ENCODE measurements at regions not wholly inside any gene's neighbourhood (a gene's known extent, or its start where the extent isn't known, plus 50 kb on each side); places are given as distances from the start of the nearest gene placed in this dataset.

GRCh38 chr7:45998506-45998905, 77.4 kb upstream of the IGFBP3 start:
- Mint-ChIP-seq H3K27ac (no peak overlapping the region), H3K4me3 (no peak overlapping the region), H3K36me3 (ENCODE audit: low read depth) (no peaks in the 10 kb centered on the region), H3K9me3 (peaks cover 35% of the 10 kb centered on the region), H3K4me1 (ENCODE audit: low read depth) (no peaks in the 10 kb centered on the region), H3K27me3 (no peaks in the 10 kb centered on the region)
- intact Hi-C loops (cut with micrococcal nuclease): no loop called here

- no peaks in the 10 kb centered on the region for H3K27me3 Mint-ChIP-seq
- H3K36me3 Mint-ChIP-seq (ENCODE audit: low read depth): no peaks in the 10 kb centered on the region
- H3K9me3 Mint-ChIP-seq: peaks cover 25% of the 10 kb centered on the region
- intact Hi-C loops (cut with micrococcal nuclease): no loop called here
- H3K27ac Mint-ChIP-seq: no peak overlapping the region
- H3K4me1 Mint-ChIP-seq (ENCODE audit: low read depth): no peaks in the 10 kb centered on the region
- no peak overlapping the region for H3K4me3 Mint-ChIP-seq
Observed at GRCh38 chr7:45993621-45994020, 72.5 kb upstream of the IGFBP3 start.

- Mint-ChIP-seq H3K27me3 (no peaks in the 10 kb centered on the region), H3K36me3 (ENCODE audit: low read depth) (no peaks in the 10 kb centered on the region), H3K27ac (no peak overlapping the region), H3K9me3 (peaks cover 19% of the 10 kb centered on the region), H3K4me3 (no peak overlapping the region), H3K4me1 (ENCODE audit: low read depth) (no peaks in the 10 kb centered on the region)
- intact Hi-C loops (cut with micrococcal nuclease): no loop called here
Observed at GRCh38 chr7:45992826-45993225, 71.8 kb upstream of the IGFBP3 start.

GRCh38 chr7:45990276-45990675, 69.2 kb upstream of the IGFBP3 start:
- intact Hi-C loops (cut with micrococcal nuclease): no loop called here
- H3K4me1 Mint-ChIP-seq (ENCODE audit: low read depth): no peaks in the 10 kb centered on the region
- H3K27ac Mint-ChIP-seq: no peak overlapping the region
- no peak overlapping the region for H3K4me3 Mint-ChIP-seq
- peaks cover 1% of the 10 kb centered on the region for H3K9me3 Mint-ChIP-seq
- no peaks in the 10 kb centered on the region for H3K36me3 Mint-ChIP-seq (ENCODE audit: low read depth)
- no peaks in the 10 kb centered on the region for H3K27me3 Mint-ChIP-seq

- no peaks in the 10 kb centered on the region for H3K27me3 Mint-ChIP-seq
- H3K9me3 Mint-ChIP-seq: no peaks in the 10 kb centered on the region
- no peak overlapping the region for H3K27ac Mint-ChIP-seq
- no peak overlapping the region for H3K4me3 Mint-ChIP-seq
- no peaks in the 10 kb centered on the region for H3K4me1 Mint-ChIP-seq (ENCODE audit: low read depth)
- intact Hi-C loops (cut with micrococcal nuclease): no loop called here
- H3K36me3 Mint-ChIP-seq (ENCODE audit: low read depth): no peaks in the 10 kb centered on the region
Observed at GRCh38 chr7:45988405-45989057, 67.5 kb upstream of the IGFBP3 start.

- Mint-ChIP-seq H3K36me3 (ENCODE audit: low read depth) (no peaks in the 10 kb centered on the region), H3K4me3 (no peak overlapping the region)
- intact Hi-C loops (cut with micrococcal nuclease): no loop called here
Observed at GRCh38 chr7:45987521-45988290, 66.6 kb upstream of the IGFBP3 start.

GRCh38 chr7:45986355-45987298, 65.6 kb upstream of the IGFBP3 start:
- H3K4me1 Mint-ChIP-seq (ENCODE audit: low read depth): no peaks in the 10 kb centered on the region
- no peak overlapping the region for H3K27ac Mint-ChIP-seq
- no peak overlapping the region for H3K4me3 Mint-ChIP-seq
- no peaks in the 10 kb centered on the region for H3K27me3 Mint-ChIP-seq
- no peaks in the 10 kb centered on the region for H3K9me3 Mint-ChIP-seq
- H3K36me3 Mint-ChIP-seq (ENCODE audit: low read depth): no peaks in the 10 kb centered on the region
- intact Hi-C loops (cut with micrococcal nuclease): no loop called here

More at GRCh38 chr7:45987521-45988290, 66.6 kb upstream of the IGFBP3 start:
- H3K9me3 Mint-ChIP-seq: no peaks in the 10 kb centered on the region
- H3K4me1 Mint-ChIP-seq (ENCODE audit: low read depth): no peaks in the 10 kb centered on the region
- H3K27ac Mint-ChIP-seq: no peak overlapping the region
- H3K27me3 Mint-ChIP-seq: no peaks in the 10 kb centered on the region

GRCh38 chr7:45985902-45986301, 64.8 kb upstream of the IGFBP3 start:
- intact Hi-C loops (cut with micrococcal nuclease): no loop called here
- Mint-ChIP-seq H3K4me1 (ENCODE audit: low read depth) (no peaks in the 10 kb centered on the region), H3K27ac (no peak overlapping the region), H3K36me3 (ENCODE audit: low read depth) (no peaks in the 10 kb centered on the region), H3K9me3 (no peaks in the 10 kb centered on the region), H3K4me3 (no peak overlapping the region), H3K27me3 (no peaks in the 10 kb centered on the region)

GRCh38 chr7:45984386-45985295, 63.6 kb upstream of the IGFBP3 start:
- no peak overlapping the region for H3K4me3 Mint-ChIP-seq
- H3K36me3 Mint-ChIP-seq (ENCODE audit: low read depth): no peaks in the 10 kb centered on the region
- H3K9me3 Mint-ChIP-seq: no peaks in the 10 kb centered on the region
- intact Hi-C loops (cut with micrococcal nuclease): no loop called here
- no peaks in the 10 kb centered on the region for H3K27me3 Mint-ChIP-seq
- H3K4me1 Mint-ChIP-seq (ENCODE audit: low read depth): no peaks in the 10 kb centered on the region
- no peak overlapping the region for H3K27ac Mint-ChIP-seq

- H3K4me1 Mint-ChIP-seq (ENCODE audit: low read depth): no peaks in the 10 kb centered on the region
- H3K9me3 Mint-ChIP-seq: no peaks in the 10 kb centered on the region
- H3K27me3 Mint-ChIP-seq: no peaks in the 10 kb centered on the region
- intact Hi-C loops (cut with micrococcal nuclease): no loop called here
- no peaks in the 10 kb centered on the region for H3K36me3 Mint-ChIP-seq (ENCODE audit: low read depth)
- H3K4me3 Mint-ChIP-seq: no peak overlapping the region
- H3K27ac Mint-ChIP-seq: no peak overlapping the region
Observed at GRCh38 chr7:45983720-45984255, 62.7 kb upstream of the IGFBP3 start.

- H3K4me1 Mint-ChIP-seq (ENCODE audit: low read depth): no peaks in the 10 kb centered on the region
Observed at GRCh38 chr7:45982907-45983719, 62.0 kb upstream of the IGFBP3 start.

GRCh38 chr7:45982132-45982531, 61.1 kb upstream of the IGFBP3 start:
- intact Hi-C loops (cut with micrococcal nuclease): no loop called here
- H3K9me3 Mint-ChIP-seq: no peaks in the 10 kb centered on the region

More at GRCh38 chr7:45982907-45983719, 62.0 kb upstream of the IGFBP3 start:
- no peak overlapping the region for H3K27ac Mint-ChIP-seq
- intact Hi-C loops (cut with micrococcal nuclease): no loop called here
- H3K9me3 Mint-ChIP-seq: no peaks in the 10 kb centered on the region
- H3K27me3 Mint-ChIP-seq: no peaks in the 10 kb centered on the region
- no peaks in the 10 kb centered on the region for H3K36me3 Mint-ChIP-seq (ENCODE audit: low read depth)
- H3K4me3 Mint-ChIP-seq: no peak overlapping the region

More at GRCh38 chr7:45982132-45982531, 61.1 kb upstream of the IGFBP3 start:
- no peaks in the 10 kb centered on the region for H3K4me1 Mint-ChIP-seq (ENCODE audit: low read depth)
- no peaks in the 10 kb centered on the region for H3K36me3 Mint-ChIP-seq (ENCODE audit: low read depth)
- no peaks in the 10 kb centered on the region for H3K27me3 Mint-ChIP-seq
- H3K27ac Mint-ChIP-seq: no peak overlapping the region
- H3K4me3 Mint-ChIP-seq: no peak overlapping the region
